M059J (cell line): ENCODE measurements at regions not wholly inside any gene's neighbourhood (a gene's known extent, or its start where the extent isn't known, plus 50 kb on each side); places are given as distances from the start of the nearest gene placed in this dataset.
A peak's percentile ranks its signal among the peaks of the same experiment; 100 is the strongest.
"Not testable (repeated sequence)": the region's sequence is repeated elsewhere in the genome, so short reads cannot be mapped to it uniquely, and the experiment has no call there.

Source experiments
- DNase-seq: peaks from one replicate; pipeline ENCODE4 v3.0.0-alpha.2; 2012; ENCODE audit warnings: low read depth

- DNase-seq = no peak
Measured at GRCh38 chr10:108036265-108036664, 871.8 kb upstream of the SORCS1 start.

DNA sequence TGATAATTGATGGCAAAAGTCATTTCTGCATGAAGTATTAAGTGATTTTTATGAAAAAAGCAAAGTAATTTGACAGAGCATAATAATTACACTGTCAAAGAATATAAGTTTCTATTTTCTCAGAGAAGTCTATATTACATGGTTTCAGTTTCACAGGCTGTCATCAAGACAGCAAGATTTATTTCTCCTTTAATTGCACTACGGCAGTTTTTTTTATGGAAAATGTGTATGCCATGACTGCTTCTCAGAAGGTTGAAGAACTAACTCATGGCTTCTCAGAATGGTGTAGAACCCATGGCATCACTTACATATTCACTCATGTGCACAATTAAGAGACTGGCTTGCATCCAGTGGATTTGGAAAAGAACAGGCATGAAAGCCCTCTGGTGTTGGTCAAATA, 870.3 kb upstream of the SORCS1 start:
- DNase-seq = no peak

GRCh38 chr10:108033518-108033917, 869.0 kb upstream of the SORCS1 start:
- not testable (repeated sequence) for DNase-seq

GRCh38 chr10:108031505-108031904, 867.0 kb upstream of the SORCS1 start:
- no peak for DNase-seq

- DNase-seq = no peak
Measured at GRCh38 chr10:108014902-108015177, 850.3 kb upstream of the SORCS1 start.

DNA sequence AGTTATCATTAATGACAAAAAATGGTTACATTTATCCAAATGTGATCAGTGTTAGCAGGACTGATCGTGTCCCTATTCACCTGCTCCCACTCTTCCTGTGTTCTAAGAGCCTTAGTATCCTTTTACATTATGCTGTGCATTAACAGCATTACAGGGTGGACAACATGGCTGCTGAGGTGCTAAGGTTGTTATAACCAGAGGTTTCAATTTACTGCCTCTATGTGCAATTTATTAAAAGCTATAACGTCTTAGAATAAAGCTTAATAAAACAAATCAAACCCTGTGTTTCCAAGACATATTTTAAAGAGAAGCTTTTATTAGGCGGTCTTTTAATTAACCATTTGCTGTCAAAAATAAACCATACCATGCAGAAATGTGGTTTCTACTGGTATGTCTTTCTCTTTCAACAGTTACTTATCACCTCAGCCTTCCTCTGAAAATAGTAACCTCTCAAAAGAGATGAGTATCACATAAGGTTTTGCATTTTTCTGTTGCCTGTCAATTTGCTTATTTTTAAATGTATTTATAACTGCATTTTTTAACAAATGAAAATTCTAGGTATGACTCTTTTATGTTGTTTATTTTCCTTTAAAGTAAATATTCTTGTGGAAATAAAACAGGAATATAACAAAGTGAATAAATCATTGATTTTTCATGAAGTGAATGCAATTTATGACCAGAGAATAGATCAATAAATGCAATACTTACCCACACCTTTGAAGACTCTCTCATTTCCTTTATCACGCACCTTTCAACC, 849.8 kb upstream of the SORCS1 start:
- no peak for DNase-seq

- DNase-seq = peak; percentile 7
Measured at GRCh38 chr10:108005627-108006026, 841.1 kb upstream of the SORCS1 start.

DNA sequence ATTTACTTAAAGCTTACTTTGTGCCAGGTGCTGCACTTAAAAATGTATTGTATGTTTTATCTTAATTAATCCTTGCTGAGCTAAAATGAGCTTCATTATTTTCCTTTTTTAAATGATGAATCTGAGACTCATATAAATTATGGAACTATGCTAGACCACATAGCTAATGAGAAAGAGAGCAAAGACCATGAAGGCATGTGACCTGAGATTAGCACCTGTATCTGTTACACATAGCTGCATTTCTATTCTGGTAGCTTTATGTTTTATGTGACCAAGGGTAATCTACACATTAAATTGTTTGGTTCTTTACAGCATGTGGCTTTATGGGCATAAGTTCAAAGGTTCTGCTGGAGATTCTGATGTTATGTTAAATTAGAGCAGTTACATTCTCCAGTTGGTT, 839.1 kb upstream of the SORCS1 start:
- DNase-seq = no peak

GRCh38 chr10:108003061-108003460, 838.6 kb upstream of the SORCS1 start:
- DNase-seq = no peak

DNA sequence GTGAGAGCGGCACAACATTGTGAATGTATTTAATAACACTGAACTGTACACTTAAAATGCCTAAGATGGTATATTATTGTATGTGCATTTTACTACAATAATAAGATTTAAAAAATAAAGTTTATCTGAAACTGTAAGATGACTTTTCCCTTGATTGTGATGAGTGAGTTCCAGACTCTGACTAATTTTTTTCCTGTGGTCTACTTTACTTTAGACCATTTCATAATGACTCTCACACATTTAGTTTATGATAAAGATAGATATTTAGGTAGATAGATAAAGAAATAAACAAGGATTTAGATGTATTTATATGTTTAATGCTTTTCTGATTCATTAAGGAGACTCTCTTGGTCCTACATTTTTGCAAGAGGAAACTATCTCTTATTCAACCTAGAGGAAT, 835.9 kb upstream of the SORCS1 start:
- DNase-seq = no peak

DNA sequence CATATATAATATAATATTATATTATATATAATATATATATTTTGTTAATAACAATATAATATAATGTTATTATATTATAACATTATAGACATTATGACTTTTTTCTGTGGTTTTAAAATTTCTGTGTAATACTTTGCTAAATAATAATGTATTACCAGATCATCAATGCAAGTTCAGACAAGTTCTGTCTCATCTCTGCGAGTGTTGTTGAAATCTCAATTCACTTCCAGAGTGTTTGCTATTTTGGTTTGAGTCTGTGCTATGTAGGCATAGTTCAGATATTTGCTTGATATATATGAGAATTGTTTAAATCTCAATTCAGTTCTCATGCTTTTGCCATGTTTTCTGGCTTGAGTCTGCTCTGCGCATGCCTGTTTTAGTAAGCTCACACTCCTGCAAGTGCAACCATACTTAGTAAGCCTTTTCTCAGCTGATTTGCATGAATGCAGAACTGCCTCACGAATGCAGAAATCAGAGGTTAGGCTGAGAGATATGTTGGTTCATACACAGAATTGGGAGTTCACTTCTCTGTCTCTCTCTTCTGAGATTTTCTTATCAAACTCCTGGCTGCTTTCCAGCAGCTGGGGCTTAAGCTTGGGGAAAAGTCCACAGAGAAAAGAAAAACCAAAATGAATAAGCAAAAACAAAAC, 830.2 kb upstream of the SORCS1 start:
- no peak for DNase-seq

DNA sequence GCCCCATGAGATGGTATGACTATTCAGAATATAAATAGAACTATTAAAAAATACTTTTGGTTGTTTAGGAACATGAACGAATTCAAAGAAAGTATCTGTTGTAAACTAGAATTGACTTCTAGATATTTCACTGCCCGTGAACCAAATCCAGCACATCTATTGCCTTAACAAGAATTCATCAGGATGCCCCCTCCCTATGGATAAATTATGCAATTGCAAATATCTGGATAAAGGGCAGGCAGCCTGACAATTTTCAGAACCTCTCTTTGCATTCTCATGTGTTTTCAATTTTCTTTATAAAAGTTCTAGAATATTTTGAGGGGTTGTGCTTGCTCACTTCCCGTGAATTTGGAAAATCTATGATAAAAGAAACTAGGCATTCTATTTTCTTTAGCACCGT, 822.1 kb upstream of the SORCS1 start:
- DNase-seq = no peak

- no peak for DNase-seq
Measured at GRCh38 chr10:107984581-107984980, 820.1 kb upstream of the SORCS1 start.

DNA sequence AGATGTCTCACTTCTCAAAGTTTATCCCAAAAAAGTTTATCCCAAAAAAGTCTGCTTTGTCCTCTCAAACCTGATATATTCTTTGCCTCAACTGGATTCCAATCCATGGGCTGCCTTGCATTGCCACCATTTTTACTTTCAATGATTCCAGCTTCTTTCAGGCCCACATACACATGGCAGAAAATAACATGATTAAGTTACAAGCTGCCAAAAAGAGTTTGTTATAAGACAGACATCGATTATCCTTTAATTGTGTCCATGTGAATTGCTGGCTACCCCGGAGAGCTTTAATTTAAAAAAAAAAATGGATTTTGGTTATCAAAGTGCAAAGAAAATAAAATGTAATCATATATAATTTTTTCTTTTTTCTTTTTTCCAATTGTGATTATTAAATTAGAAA, 819.6 kb upstream of the SORCS1 start:
- no peak for DNase-seq

GRCh38 chr10:107978455-107978854, 813.9 kb upstream of the SORCS1 start:
- DNase-seq = no peak

DNA sequence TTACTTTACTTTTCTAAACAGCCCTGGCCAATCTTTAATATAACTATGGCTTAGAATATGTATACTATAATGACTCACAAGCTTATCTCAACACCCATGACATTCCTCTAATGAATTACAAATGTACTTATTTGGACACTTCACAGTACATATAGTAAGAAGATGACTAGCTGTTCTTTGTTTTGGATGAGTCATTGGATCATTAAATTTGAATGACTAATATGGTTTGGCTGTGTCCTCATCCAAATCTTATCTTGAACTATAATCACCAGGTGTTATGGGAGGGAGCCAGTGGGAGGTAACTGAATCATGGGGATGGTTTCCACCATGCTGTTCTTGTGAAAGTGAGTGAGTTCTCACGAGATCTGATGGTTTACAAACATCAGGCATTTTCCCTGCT, 807.5 kb upstream of the SORCS1 start:
- peak; percentile 79 for DNase-seq

DNA sequence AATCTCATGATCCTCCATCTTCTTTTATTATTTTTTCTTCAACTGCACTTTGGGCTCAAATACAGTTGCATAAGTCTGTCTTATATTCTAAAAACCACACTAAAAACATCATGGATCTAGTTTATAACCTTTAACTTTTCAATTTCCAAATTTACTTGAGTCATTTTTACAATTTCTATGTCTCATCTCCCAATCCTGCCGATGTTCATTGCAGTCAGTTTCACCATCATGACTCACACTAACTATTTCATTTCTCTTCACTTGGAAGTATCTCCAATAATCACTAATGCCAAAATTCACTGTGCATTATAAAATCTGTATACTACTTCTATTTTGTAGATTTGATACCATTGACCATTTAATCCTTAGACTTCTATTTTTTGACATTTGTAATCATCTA, 806.9 kb upstream of the SORCS1 start:
- peak; percentile 42 for DNase-seq

DNA sequence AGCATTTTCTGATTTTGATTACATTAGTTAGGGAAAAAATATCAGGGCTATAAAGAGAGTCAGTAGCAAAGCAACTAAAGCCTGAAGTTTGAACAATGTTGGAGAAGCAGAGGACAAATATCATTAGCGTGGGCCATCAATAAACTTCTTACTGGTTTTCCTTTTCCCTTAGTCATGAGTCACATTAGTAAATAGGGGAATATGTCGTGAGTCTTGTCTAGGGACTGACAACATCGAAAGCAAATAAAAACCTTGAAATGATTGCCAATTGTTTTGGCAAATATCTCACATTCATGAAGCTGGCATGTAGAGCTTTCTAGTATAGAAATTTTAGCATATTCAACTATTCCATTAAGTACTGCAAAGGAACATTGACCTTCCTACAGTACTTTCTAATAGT, 806.0 kb upstream of the SORCS1 start:
- DNase-seq = no peak

DNA sequence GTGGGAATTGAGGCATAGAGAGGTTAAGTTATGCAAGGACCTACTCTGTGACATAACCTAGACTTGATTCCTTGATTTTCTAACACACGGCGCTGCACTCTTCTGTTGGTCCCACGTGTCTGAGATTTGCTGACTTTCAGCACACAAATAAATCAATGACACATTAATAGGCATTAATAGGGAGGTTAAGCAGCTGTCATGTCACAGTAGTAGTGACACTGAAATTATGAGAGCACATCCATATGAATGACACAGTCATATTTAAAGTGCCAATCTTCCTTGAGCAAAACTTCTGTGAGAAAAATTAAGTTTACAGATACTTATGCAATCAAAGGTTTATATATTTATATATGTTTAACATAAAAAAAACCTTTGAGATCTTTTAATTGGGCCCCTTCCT, 805.4 kb upstream of the SORCS1 start:
- DNase-seq = no peak

GRCh38 chr10:107966826-107967225, 802.3 kb upstream of the SORCS1 start:
- no peak for DNase-seq

GRCh38 chr10:107952649-107953556, 788.4 kb upstream of the SORCS1 start:
- no peak for DNase-seq

DNA sequence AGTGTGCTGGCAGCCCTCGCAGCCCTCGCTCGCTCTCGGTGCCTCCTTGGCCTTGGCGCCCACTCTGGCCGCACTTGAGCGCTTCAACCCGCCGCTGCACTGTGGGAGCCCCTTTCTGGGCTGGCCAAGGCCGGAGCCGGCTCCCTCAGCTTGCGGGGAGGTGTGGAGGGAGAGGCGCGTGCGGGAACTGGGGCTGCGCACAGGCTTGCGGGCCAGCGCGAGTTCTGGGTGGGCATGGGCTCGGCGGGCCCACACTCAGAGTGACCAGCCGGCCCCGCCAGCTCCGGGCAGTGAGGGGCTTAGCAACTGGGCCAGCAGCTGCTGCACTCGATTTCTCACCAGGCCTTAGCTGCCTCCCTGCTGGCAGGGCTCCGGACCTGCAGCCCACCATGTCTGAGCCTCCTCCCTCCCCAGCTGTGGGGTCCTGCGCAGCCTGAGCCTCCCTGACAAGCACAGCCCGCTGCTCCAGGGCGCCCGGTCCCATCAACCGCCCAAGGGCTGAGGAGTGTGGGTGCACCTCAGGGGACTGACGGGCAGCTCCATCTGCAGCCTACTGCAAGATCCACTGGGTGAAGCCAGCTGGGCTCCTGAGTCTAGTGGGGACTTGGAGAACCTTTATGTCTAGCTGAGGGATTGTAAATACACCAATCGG, 786.0 kb upstream of the SORCS1 start:
- DNase-seq = not testable (repeated sequence)
